Endothelial cell (in vitro differentiated cells): ENCODE measurements at regions not wholly inside any gene's neighbourhood (a gene's known extent, or its start where the extent isn't known, plus 50 kb on each side); places are given as distances from the start of the nearest gene placed in this dataset.
"Not testable (repeated sequence)": the region's sequence is repeated elsewhere in the genome, so short reads cannot be mapped to it uniquely, and the experiment has no call there.

Experiments
- DNase-seq: peaks from one replicate; pipeline ENCODE4 v3.0.0; 2021; ENCODE audit warnings: low spot score
- H3K27ac Mint-ChIP-seq: one replicate; pipeline ENCODE4 v1.8.0; 2021; ENCODE audit warnings: mixed read lengths, inconsistent platforms; ENCODE audit not compliant: unreplicated experiment
- H3K27me3 Mint-ChIP-seq: one replicate; pipeline ENCODE4 v1.8.0; 2021; ENCODE audit warnings: mild to moderate bottlenecking, moderate library complexity, mixed read lengths, inconsistent platforms; ENCODE audit not compliant: unreplicated experiment
- H3K36me3 Mint-ChIP-seq: one replicate; pipeline ENCODE4 v1.8.0; 2021; ENCODE audit warnings: mild to moderate bottlenecking, low read depth, mixed read lengths, inconsistent platforms; ENCODE audit not compliant: unreplicated experiment
- H3K4me1 Mint-ChIP-seq: one replicate; pipeline ENCODE4 v1.8.0; 2021; ENCODE audit warnings: mild to moderate bottlenecking, mixed read lengths, inconsistent platforms; ENCODE audit not compliant: unreplicated experiment
- H3K4me3 Mint-ChIP-seq: one replicate; pipeline ENCODE4 v1.8.0; 2021; ENCODE audit warnings: mild to moderate bottlenecking, mixed read lengths, inconsistent platforms; ENCODE audit not compliant: unreplicated experiment
- H3K9me3 Mint-ChIP-seq: one replicate; pipeline ENCODE4 v1.8.0; 2021; ENCODE audit warnings: mixed read lengths, inconsistent platforms; ENCODE audit not compliant: unreplicated experiment
- CTCF ChIP-seq: fragments of 200-600 bp; sonication (generic); IDR thresholded peaks from one replicate; pipeline ENCODE4 v1.5.0; 2021; ENCODE audit warnings: antibody characterized with exemption; ENCODE audit not compliant: unreplicated experiment

DNA sequence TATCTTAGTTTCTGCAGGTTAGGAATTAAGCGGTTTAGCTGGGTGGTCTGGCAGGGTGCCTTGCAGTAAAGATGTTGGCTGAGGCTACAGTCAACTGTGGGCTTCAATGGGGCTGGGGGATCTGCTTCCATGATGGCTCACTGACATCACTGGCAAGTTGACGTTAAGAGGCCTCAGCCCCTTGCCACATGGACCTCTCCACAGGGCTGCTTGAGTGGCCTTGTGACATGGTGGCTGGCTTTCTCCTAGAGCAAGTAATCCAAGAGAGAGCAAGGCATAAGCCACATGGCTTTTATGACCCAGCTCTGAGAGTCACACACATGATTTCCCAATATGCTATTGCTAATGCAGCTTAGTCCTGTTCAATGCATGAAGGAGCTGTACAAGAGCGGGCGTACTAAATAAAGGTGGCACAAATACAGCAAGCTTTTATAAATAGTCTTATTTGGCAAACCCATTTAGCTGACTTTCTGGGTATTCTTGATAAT is 109.1 kb downstream of the SEPTIN7 start:
- peaks cover 11% of the 10 kb centered on the region for H3K4me1 Mint-ChIP-seq
- H3K9me3 Mint-ChIP-seq: no peaks in the 10 kb centered on the region
- DNase-seq: no peak
- H3K27ac Mint-ChIP-seq: no peak overlapping the region
- no peak overlapping the region for H3K4me3 Mint-ChIP-seq
- no peak for TF ChIP-seq CTCF
- H3K27me3 Mint-ChIP-seq: no peaks in the 10 kb centered on the region
- H3K36me3 Mint-ChIP-seq: peaks cover 27% of the 10 kb centered on the region

GRCh38 chr7:35910621-35911020 is 109.8 kb downstream of the SEPTIN7 start:
- not testable (repeated sequence) for H3K9me3 Mint-ChIP-seq, DNase-seq, H3K27me3 Mint-ChIP-seq, H3K27ac Mint-ChIP-seq
- Mint-ChIP-seq H3K4me1 (peaks cover 11% of the 10 kb centered on the region), H3K36me3 (peaks cover 27% of the 10 kb centered on the region), H3K4me3 (peak overlapping the region; percentile 78)

- not testable (repeated sequence) for H3K4me3 Mint-ChIP-seq, DNase-seq, H3K27ac Mint-ChIP-seq, H3K4me1 Mint-ChIP-seq, H3K9me3 Mint-ChIP-seq, H3K27me3 Mint-ChIP-seq
- peaks cover 27% of the 10 kb centered on the region for H3K36me3 Mint-ChIP-seq
Observed at GRCh38 chr7:35913350-35913749, 112.5 kb downstream of the SEPTIN7 start.

GRCh38 chr7:35914214-35914613 is 113.4 kb downstream of the SEPTIN7 start:
- H3K4me3 Mint-ChIP-seq, H3K4me1 Mint-ChIP-seq, H3K27ac Mint-ChIP-seq, H3K9me3 Mint-ChIP-seq, H3K27me3 Mint-ChIP-seq, DNase-seq: not testable (repeated sequence)
- H3K36me3 Mint-ChIP-seq: peaks cover 31% of the 10 kb centered on the region

GRCh38 chr7:35915247-35915955 is 114.5 kb downstream of the SEPTIN7 start:
- not testable (repeated sequence) for H3K9me3 Mint-ChIP-seq, H3K27me3 Mint-ChIP-seq, H3K27ac Mint-ChIP-seq, H3K4me1 Mint-ChIP-seq, DNase-seq, H3K4me3 Mint-ChIP-seq
- peaks cover 31% of the 10 kb centered on the region for H3K36me3 Mint-ChIP-seq

GRCh38 chr7:35918217-35918616 is 117.4 kb downstream of the SEPTIN7 start:
- peak overlapping the region; percentile 56 for H3K4me3 Mint-ChIP-seq
- not testable (repeated sequence) for H3K27ac Mint-ChIP-seq, H3K36me3 Mint-ChIP-seq, H3K27me3 Mint-ChIP-seq, DNase-seq, H3K9me3 Mint-ChIP-seq, H3K4me1 Mint-ChIP-seq

DNA sequence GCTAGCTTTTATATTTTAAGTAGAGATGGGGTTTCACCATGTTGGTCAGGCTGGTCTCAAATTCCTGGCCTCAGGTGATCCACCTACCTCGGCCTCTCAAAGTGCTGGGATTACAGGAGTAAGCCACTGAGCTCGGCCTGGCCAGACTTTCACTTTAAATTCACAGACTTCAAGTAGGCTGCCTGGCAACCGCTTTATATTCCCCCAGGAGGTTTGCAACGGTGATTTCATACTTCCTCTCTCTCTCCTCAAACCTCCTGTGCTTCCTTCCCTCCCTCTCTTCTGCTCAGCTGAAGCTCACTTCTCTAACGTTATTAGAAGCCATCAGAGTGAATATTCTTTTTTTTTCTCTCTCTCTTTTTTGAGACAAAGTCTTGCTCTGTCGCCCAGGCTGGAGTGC is 118.8 kb downstream of the SEPTIN7 start:
- not testable (repeated sequence) for H3K4me1 Mint-ChIP-seq, H3K27ac Mint-ChIP-seq, DNase-seq, H3K36me3 Mint-ChIP-seq, H3K4me3 Mint-ChIP-seq, H3K27me3 Mint-ChIP-seq, H3K9me3 Mint-ChIP-seq

- not testable (repeated sequence) for H3K27me3 Mint-ChIP-seq, H3K4me1 Mint-ChIP-seq, DNase-seq, H3K4me3 Mint-ChIP-seq, H3K27ac Mint-ChIP-seq, H3K36me3 Mint-ChIP-seq, H3K9me3 Mint-ChIP-seq
Observed at GRCh38 chr7:35921338-35921737, 120.5 kb downstream of the SEPTIN7 start.

- H3K9me3 Mint-ChIP-seq, H3K27ac Mint-ChIP-seq, H3K4me3 Mint-ChIP-seq, H3K36me3 Mint-ChIP-seq, H3K4me1 Mint-ChIP-seq, H3K27me3 Mint-ChIP-seq, DNase-seq: not testable (repeated sequence)
Observed at GRCh38 chr7:35924668-35925067, 123.8 kb downstream of the SEPTIN7 start.

GRCh38 chr7:35926966-35927365 is 126.1 kb downstream of the SEPTIN7 start:
- H3K27me3 Mint-ChIP-seq, H3K9me3 Mint-ChIP-seq, H3K27ac Mint-ChIP-seq, H3K36me3 Mint-ChIP-seq, DNase-seq, H3K4me1 Mint-ChIP-seq, H3K4me3 Mint-ChIP-seq: not testable (repeated sequence)

GRCh38 chr7:35931134-35931533 is 130.3 kb downstream of the SEPTIN7 start:
- not testable (repeated sequence) for H3K27me3 Mint-ChIP-seq, H3K4me3 Mint-ChIP-seq, DNase-seq, H3K27ac Mint-ChIP-seq, H3K36me3 Mint-ChIP-seq, H3K4me1 Mint-ChIP-seq, H3K9me3 Mint-ChIP-seq
